ENCODE measurements at regions not wholly inside any gene's neighbourhood (a gene's known extent, or its start where the extent isn't known, plus 50 kb on each side); places are given as distances from the start of the nearest gene placed in this dataset.

- ChIA-PET POLR2A (no interaction called here), CTCF (no interaction called here)
- Histone ChIP-seq H3K27me3 (ENCODE audit: insufficient read depth, low read length, poor library complexity, severe bottlenecking) (no peaks in the 10 kb centered on the region), H3K27ac (ENCODE audit: low read depth, low read length) (no peak overlapping the region), H3K36me3 (ENCODE audit: insufficient read depth, low read length) (no peaks in the 10 kb centered on the region), H3K9me3 (ENCODE audit: low read length) (no peaks in the 10 kb centered on the region), H3K4me1 (ENCODE audit: insufficient read depth, low read length) (no peaks in the 10 kb centered on the region), H3K4me3 (ENCODE audit: low read length) (no peak overlapping the region)
- peaks cover 2 to 5% of the 10 kb centered on the region in 2 donors for H3K27me3 Mint-ChIP-seq
- peaks cover 0 to 1% (median 0%) of the 10 kb centered on the region in 5 donors for H3K9me3 Mint-ChIP-seq
- no peaks in the 10 kb centered on the region for H3K4me1 Mint-ChIP-seq
- no peak overlapping the region for H3K4me3 Mint-ChIP-seq
- no peak overlapping the region for H3K27ac Mint-ChIP-seq
- DNase-seq = no peak
- no peaks in the 10 kb centered on the region for H3K36me3 Mint-ChIP-seq
Measured at GRCh38 chr9:79371301-79371700, 200.5 kb upstream of the TLE4 start.

DNA sequence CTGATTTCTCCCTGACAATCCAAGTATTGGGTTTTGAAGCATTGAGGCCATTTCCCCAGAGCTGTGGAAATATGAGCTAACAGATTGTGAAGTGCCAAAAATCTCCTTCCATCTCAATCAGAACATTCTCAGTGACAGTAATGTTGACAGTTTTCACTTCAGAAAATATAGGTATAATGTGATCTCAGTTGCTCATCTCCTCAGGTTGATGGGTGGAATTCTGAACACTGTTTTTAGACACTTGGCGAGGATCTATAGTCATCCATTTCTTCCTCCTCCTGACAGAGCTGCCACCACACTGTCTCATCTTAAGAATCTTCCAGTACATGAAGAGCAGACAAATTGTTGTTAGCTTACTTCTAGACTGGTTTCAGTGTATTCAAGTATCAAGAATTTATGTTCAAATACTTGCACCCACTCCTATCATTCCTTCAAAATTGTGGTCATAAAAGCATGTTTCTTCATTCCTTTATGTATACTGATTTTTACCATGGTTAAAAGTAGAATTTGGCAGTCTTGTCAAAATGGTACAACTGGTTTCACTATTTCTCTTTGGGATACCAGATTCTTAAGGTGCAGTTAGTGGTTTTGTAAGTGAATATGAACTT lies 199.7 kb upstream of the TLE4 start:
- H3K27me3 ChIP-seq (ENCODE audit: insufficient read depth, low read length, poor library complexity, severe bottlenecking) = no peaks in the 10 kb centered on the region
- Mint-ChIP-seq H3K27me3 (peaks cover 2 to 7% of the 10 kb centered on the region in 2 donors), H3K27ac (no peak overlapping the region), H3K4me1 (no peaks in the 10 kb centered on the region), H3K4me3 (no peak overlapping the region), H3K36me3 (no peaks in the 10 kb centered on the region), H3K9me3 (peaks cover 0 to 1% (median 0%) of the 10 kb centered on the region in 5 donors)
- no peaks in the 10 kb centered on the region for H3K4me1 ChIP-seq (ENCODE audit: insufficient read depth, low read length)
- no peak for DNase-seq
- no peaks in the 10 kb centered on the region for H3K9me3 ChIP-seq (ENCODE audit: low read length)
- H3K4me3 ChIP-seq (ENCODE audit: low read length) = no peak overlapping the region
- no peak overlapping the region for H3K27ac ChIP-seq (ENCODE audit: low read depth, low read length)
- ChIA-PET CTCF (no interaction called here), POLR2A (no interaction called here)
- H3K36me3 ChIP-seq (ENCODE audit: insufficient read depth, low read length) = no peaks in the 10 kb centered on the region

GRCh38 chr9:79377339-79377855 lies 194.4 kb upstream of the TLE4 start:
- no peaks in the 10 kb centered on the region for H3K4me1 Mint-ChIP-seq
- peaks cover 6 to 7% of the 10 kb centered on the region in 2 donors for H3K27me3 Mint-ChIP-seq
- H3K36me3 Mint-ChIP-seq = no peaks in the 10 kb centered on the region
- ChIA-PET POLR2A (no interaction called here), CTCF (no interaction called here)
- Histone ChIP-seq H3K4me1 (ENCODE audit: insufficient read depth, low read length) (no peaks in the 10 kb centered on the region), H3K9me3 (ENCODE audit: low read length) (no peaks in the 10 kb centered on the region), H3K36me3 (ENCODE audit: insufficient read depth, low read length) (no peaks in the 10 kb centered on the region), H3K27me3 (ENCODE audit: insufficient read depth, low read length, poor library complexity, severe bottlenecking) (no peaks in the 10 kb centered on the region), H3K4me3 (ENCODE audit: low read length) (no peak overlapping the region), H3K27ac (ENCODE audit: low read depth, low read length) (no peak overlapping the region)
- H3K27ac Mint-ChIP-seq = no peak overlapping the region
- DNase-seq = no peak
- H3K9me3 Mint-ChIP-seq = peaks cover 0 to 3% (median 2%) of the 10 kb centered on the region in 5 donors
- no peak overlapping the region for H3K4me3 Mint-ChIP-seq

- H3K27me3 Mint-ChIP-seq = peaks cover 8 to 11% of the 10 kb centered on the region in 2 donors
- H3K4me1 Mint-ChIP-seq = no peaks in the 10 kb centered on the region
- Histone ChIP-seq H3K4me1 (ENCODE audit: insufficient read depth, low read length) (no peaks in the 10 kb centered on the region), H3K9me3 (ENCODE audit: low read length) (no peaks in the 10 kb centered on the region), H3K36me3 (ENCODE audit: insufficient read depth, low read length) (no peaks in the 10 kb centered on the region), H3K4me3 (ENCODE audit: low read length) (no peak overlapping the region), H3K27ac (ENCODE audit: low read depth, low read length) (no peak overlapping the region), H3K27me3 (ENCODE audit: insufficient read depth, low read length, poor library complexity, severe bottlenecking) (no peaks in the 10 kb centered on the region)
- ChIA-PET CTCF (no interaction called here), POLR2A (no interaction called here)
- no peak overlapping the region for H3K27ac Mint-ChIP-seq
- no peak for DNase-seq
- no peaks in the 10 kb centered on the region for H3K36me3 Mint-ChIP-seq
- H3K9me3 Mint-ChIP-seq = peaks cover 0 to 3% (median 2%) of the 10 kb centered on the region in 5 donors
- H3K4me3 Mint-ChIP-seq = no peak overlapping the region
Measured at GRCh38 chr9:79378107-79378506, 193.7 kb upstream of the TLE4 start.

DNA sequence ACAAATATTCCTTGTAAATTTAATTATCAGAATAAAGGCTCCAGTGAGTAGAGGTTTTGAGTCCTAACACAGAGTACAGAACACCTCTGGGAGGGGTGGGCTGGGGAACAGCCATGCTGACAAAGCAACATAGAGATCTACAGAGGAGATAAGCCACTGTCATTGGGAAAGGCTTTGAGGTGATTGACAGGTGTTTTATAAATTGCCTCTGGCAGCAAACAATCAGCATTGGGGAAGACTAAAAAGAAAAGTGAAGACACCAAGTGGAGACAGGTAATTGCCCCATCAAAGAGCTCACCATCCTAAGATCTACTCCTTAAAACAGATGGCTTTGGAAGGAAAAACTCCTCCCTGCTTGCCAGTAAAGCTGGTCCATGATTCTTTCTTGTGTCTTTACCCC lies 189.7 kb upstream of the TLE4 start:
- ChIA-PET POLR2A (no interaction called here), CTCF (interaction anchor here (1.2 kb wide), 1 partner anchor 462 kb away, joined by 3 read pairs; no protein-coding TSS in a partner anchor)
- H3K9me3 ChIP-seq (ENCODE audit: low read length) = no peaks in the 10 kb centered on the region

GRCh38 chr9:79382458-79382857 lies 189.3 kb upstream of the TLE4 start:
- DNase-seq = no peak
- Histone ChIP-seq H3K27me3 (ENCODE audit: insufficient read depth, low read length, poor library complexity, severe bottlenecking) (no peaks in the 10 kb centered on the region), H3K4me1 (ENCODE audit: insufficient read depth, low read length) (no peaks in the 10 kb centered on the region), H3K9me3 (ENCODE audit: low read length) (no peaks in the 10 kb centered on the region), H3K4me3 (ENCODE audit: low read length) (no peak overlapping the region), H3K36me3 (ENCODE audit: insufficient read depth, low read length) (no peaks in the 10 kb centered on the region), H3K27ac (ENCODE audit: low read depth, low read length) (no peak overlapping the region)
- H3K4me1 Mint-ChIP-seq = no peaks in the 10 kb centered on the region
- H3K36me3 Mint-ChIP-seq = no peaks in the 10 kb centered on the region
- CTCF ChIA-PET = no interaction called here
- peaks cover 0 to 6% (median 2%) of the 10 kb centered on the region in 5 donors for H3K9me3 Mint-ChIP-seq
- peaks cover 6 to 8% of the 10 kb centered on the region in 2 donors for H3K27me3 Mint-ChIP-seq
- H3K4me3 Mint-ChIP-seq = no peak overlapping the region
- H3K27ac Mint-ChIP-seq = no peak overlapping the region
- POLR2A ChIA-PET = no interaction called here

More for the DNA sequence above, 189.7 kb upstream of the TLE4 start:
- H3K4me1 Mint-ChIP-seq = no peaks in the 10 kb centered on the region
- H3K9me3 Mint-ChIP-seq = peaks cover 0 to 6% (median 2%) of the 10 kb centered on the region in 5 donors
- no peak for DNase-seq
- H3K4me3 Mint-ChIP-seq = no peak overlapping the region
- H3K4me1 ChIP-seq (ENCODE audit: insufficient read depth, low read length) = no peaks in the 10 kb centered on the region
- H3K27me3 ChIP-seq (ENCODE audit: insufficient read depth, low read length, poor library complexity, severe bottlenecking) = no peaks in the 10 kb centered on the region
- no peak overlapping the region for H3K27ac Mint-ChIP-seq
- H3K27me3 Mint-ChIP-seq = peaks cover 4 to 6% of the 10 kb centered on the region in 2 donors
- H3K36me3 ChIP-seq (ENCODE audit: insufficient read depth, low read length) = no peaks in the 10 kb centered on the region
- H3K36me3 Mint-ChIP-seq = no peaks in the 10 kb centered on the region
- H3K27ac ChIP-seq (ENCODE audit: low read depth, low read length) = no peak overlapping the region
- no peak overlapping the region for H3K4me3 ChIP-seq (ENCODE audit: low read length)

DNA sequence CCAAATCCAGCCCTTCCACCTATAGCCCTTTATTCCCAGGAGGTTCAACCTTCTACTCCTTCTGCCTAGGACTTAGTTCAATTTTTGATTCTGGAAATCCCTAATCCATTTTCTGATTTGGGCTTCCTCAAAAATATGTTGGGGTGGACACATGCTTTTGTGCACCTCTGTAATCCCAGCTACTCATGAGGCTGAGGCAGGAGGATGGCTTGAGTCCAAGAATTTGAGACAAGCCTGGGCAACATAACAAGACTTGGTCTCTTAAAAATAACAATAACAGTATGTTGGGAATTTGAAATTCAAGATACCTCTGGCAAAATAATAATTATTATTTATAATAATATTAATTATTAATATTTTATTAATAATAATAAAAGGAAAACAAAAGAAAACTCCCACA lies 188.7 kb upstream of the TLE4 start:
- no peaks in the 10 kb centered on the region for H3K4me1 Mint-ChIP-seq
- no peak for DNase-seq
- Histone ChIP-seq H3K27me3 (ENCODE audit: insufficient read depth, low read length, poor library complexity, severe bottlenecking) (no peaks in the 10 kb centered on the region), H3K36me3 (ENCODE audit: insufficient read depth, low read length) (no peaks in the 10 kb centered on the region), H3K4me3 (ENCODE audit: low read length) (no peak overlapping the region), H3K9me3 (ENCODE audit: low read length) (no peaks in the 10 kb centered on the region), H3K27ac (ENCODE audit: low read depth, low read length) (no peak overlapping the region), H3K4me1 (ENCODE audit: insufficient read depth, low read length) (no peaks in the 10 kb centered on the region)
- ChIA-PET POLR2A (no interaction called here), CTCF (no interaction called here)
- no peaks in the 10 kb centered on the region for H3K36me3 Mint-ChIP-seq
- no peak overlapping the region for H3K27ac Mint-ChIP-seq
- H3K4me3 Mint-ChIP-seq = no peak overlapping the region
- peaks cover 0 to 6% (median 2%) of the 10 kb centered on the region in 5 donors for H3K9me3 Mint-ChIP-seq
- peaks cover 6 to 12% of the 10 kb centered on the region in 2 donors for H3K27me3 Mint-ChIP-seq

GRCh38 chr9:79384091-79384490 lies 187.7 kb upstream of the TLE4 start:
- Mint-ChIP-seq H3K9me3 (peaks cover 0 to 6% (median 2%) of the 10 kb centered on the region in 5 donors), H3K36me3 (no peaks in the 10 kb centered on the region), H3K27ac (no peak overlapping the region), H3K27me3 (peaks cover 9 to 14% of the 10 kb centered on the region in 2 donors), H3K4me1 (no peaks in the 10 kb centered on the region), H3K4me3 (no peak overlapping the region)
- Histone ChIP-seq H3K9me3 (ENCODE audit: low read length) (no peaks in the 10 kb centered on the region), H3K4me1 (ENCODE audit: insufficient read depth, low read length) (no peaks in the 10 kb centered on the region), H3K27ac (ENCODE audit: low read depth, low read length) (no peak overlapping the region), H3K36me3 (ENCODE audit: insufficient read depth, low read length) (no peaks in the 10 kb centered on the region), H3K4me3 (ENCODE audit: low read length) (no peak overlapping the region), H3K27me3 (ENCODE audit: insufficient read depth, low read length, poor library complexity, severe bottlenecking) (no peaks in the 10 kb centered on the region)
- no peak for DNase-seq
- CTCF ChIA-PET = no interaction called here
- POLR2A ChIA-PET = no interaction called here
